Inflammatory macrophage treated with lipopolysaccharide for 1 hour (primary cell): ENCODE measurements at regions not wholly inside any gene's neighbourhood (a gene's known extent, or its start where the extent isn't known, plus 50 kb on each side); places are given as distances from the start of the nearest gene placed in this dataset.

Source experiments
- DNase-seq, 2 donors: peaks; one replicate each; pipeline ENCODE4 v3.0.0-alpha.2; 2020 to 2022

- DNase-seq: no peak
Measured at GRCh38 chr2:44879269-44880124, 62.0 kb upstream of the SIX3 start.

GRCh38 chr2:44880125-44880483 is 61.4 kb upstream of the SIX3 start:
- no peak for DNase-seq

GRCh38 chr2:44881856-44882255 is 59.6 kb upstream of the SIX3 start:
- no peak for DNase-seq

GRCh38 chr2:44883356-44883755 is 58.1 kb upstream of the SIX3 start:
- no peak for DNase-seq

- no peak for DNase-seq
Measured at GRCh38 chr2:44884231-44884630, 57.3 kb upstream of the SIX3 start.

- DNase-seq: no peak
Measured at GRCh38 chr2:44884677-44885076, 56.8 kb upstream of the SIX3 start.

- no peak for DNase-seq
Measured at GRCh38 chr2:44886414-44886813, 55.1 kb upstream of the SIX3 start.

GRCh38 chr2:44889096-44889495 is 52.4 kb upstream of the SIX3 start:
- peak in 1 of 2 donors; percentile 23 for DNase-seq
